ENCODE measurements at regions not wholly inside any gene's neighbourhood (a gene's known extent, or its start where the extent isn't known, plus 50 kb on each side); places are given as distances from the start of the nearest gene placed in this dataset.
A peak's percentile ranks its signal among the peaks of the same experiment; 100 is the strongest.

DNA sequence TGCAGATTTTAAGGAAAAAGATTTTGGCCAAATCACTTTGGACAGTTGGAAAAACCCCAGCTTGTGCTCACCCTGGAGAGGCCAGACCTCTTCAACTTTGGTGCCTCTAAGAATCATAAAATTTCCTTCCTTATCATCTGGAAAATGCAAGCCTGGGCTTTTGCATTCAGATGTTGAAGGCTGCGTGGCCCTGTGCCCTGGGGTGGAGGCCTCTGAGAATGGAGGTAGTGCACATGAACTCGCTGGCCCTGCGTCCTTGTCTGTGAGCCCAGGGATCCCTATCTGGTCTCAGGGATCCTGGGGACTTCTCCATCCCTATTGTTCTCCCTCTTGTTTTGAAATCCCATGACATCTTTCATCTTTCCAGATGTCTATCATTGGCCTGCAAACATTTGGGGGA, 64.6 kb upstream of the ARNT2 start:
- H3K36me3 ChIP-seq = no peaks in the 10 kb centered on the region
- no peak overlapping the region for H3K27ac ChIP-seq
- no peak overlapping the region for H3K4me3 ChIP-seq
- DNase-seq (no peak), ATAC-seq (ENCODE audit: low FRiP score in 2 of 2) (no peak)
- no peak for TF ChIP-seq POLR2AphosphoS5 (IDR thresholded peaks at IDR 0.05)
- no peak for TF ChIP-seq EP300 (IDR thresholded peaks at IDR 0.05)
- TF ChIP-seq, protein P1, sequence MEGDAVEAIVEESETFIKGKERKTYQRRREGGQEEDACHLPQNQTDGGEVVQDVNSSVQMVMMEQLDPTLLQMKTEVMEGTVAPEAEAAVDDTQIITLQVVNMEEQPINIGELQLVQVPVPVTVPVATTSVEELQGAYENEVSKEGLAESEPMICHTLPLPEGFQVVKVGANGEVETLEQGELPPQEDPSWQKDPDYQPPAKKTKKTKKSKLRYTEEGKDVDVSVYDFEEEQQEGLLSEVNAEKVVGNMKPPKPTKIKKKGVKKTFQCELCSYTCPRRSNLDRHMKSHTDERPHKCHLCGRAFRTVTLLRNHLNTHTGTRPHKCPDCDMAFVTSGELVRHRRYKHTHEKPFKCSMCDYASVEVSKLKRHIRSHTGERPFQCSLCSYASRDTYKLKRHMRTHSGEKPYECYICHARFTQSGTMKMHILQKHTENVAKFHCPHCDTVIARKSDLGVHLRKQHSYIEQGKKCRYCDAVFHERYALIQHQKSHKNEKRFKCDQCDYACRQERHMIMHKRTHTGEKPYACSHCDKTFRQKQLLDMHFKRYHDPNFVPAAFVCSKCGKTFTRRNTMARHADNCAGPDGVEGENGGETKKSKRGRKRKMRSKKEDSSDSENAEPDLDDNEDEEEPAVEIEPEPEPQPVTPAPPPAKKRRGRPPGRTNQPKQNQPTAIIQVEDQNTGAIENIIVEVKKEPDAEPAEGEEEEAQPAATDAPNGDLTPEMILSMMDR (IDR thresholded peaks at IDR 0.05) = no peak
- no peak for TF ChIP-seq POLR2A (IDR thresholded peaks at IDR 0.05)
- H3K9me3 ChIP-seq = no peaks in the 10 kb centered on the region
- no peaks in the 10 kb centered on the region for H3K27me3 ChIP-seq
- WGBS, 2 donors = 82 to 93% methylated on average over 3 of the region's 3 CpGs
- H3K4me1 ChIP-seq = peaks cover 0 to 5% (median 0%) of the 10 kb centered on the region in 4 donors

DNA sequence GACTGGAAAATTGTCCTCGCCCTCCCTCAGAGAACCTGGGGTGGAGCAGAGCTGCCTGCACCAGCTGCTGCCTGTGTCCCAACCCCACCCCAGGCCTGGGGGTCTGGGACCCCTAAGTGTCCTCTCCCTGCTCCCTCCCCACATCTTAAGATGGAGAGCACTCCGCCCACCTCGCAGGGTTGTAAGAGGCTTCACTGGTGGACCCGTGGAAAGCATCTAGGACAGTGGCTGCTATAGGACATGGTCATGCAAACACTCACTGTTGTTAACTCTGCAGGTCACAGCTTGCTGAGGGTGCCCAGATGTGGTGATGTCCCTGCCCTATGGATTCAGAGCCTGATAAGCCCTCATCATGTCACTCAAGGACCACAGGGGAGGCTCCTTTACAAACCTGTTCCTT, 62.0 kb upstream of the ARNT2 start:
- Histone ChIP-seq H3K27me3 (no peaks in the 10 kb centered on the region), H3K4me1 (peaks cover 0 to 5% (median 0%) of the 10 kb centered on the region in 4 donors), H3K4me3 (no peak overlapping the region), H3K36me3 (no peaks in the 10 kb centered on the region), H3K9me3 (no peaks in the 10 kb centered on the region), H3K27ac (no peak overlapping the region)
- TF ChIP-seq, protein P1 (IDR thresholded peaks at IDR 0.05) = no peak
- TF ChIP-seq EP300 (IDR thresholded peaks at IDR 0.05) (no peak), POLR2AphosphoS5 (IDR thresholded peaks at IDR 0.05) (no peak), POLR2A (IDR thresholded peaks at IDR 0.05) (no peak)
- WGBS, 2 donors = 70 to 84% methylated on average over 3 to 4 of the region's 4 CpGs
- DNase-seq (no peak), ATAC-seq (ENCODE audit: low FRiP score in 2 of 2) (no peak)

DNA sequence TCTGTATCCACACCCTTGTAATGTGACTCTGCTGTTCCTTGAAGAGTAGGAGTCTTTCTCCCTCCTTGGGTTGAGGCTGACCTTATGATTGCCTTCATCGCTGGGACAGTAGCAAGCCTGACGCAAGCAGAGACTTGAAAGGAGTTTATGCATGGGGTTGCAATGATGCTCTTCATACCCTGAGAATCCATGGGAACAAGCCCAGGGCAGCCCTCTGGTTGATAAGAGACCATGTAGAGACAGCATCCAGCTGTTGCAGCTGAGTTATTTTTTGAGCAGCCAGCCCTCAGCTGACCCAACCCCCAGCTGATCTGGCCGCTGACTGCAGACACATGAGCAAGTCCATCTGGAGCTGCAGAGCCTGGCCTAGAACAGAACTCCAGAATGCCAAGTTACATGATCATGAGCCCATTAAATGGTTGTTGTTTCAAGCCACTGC, 60.6 kb upstream of the ARNT2 start:
- peak in 1 of 2 donors; percentile 31 for DNase-seq
- Histone ChIP-seq H3K27ac (no peak overlapping the region), H3K4me3 (no peak overlapping the region), H3K36me3 (no peaks in the 10 kb centered on the region), H3K27me3 (no peaks in the 10 kb centered on the region), H3K9me3 (no peaks in the 10 kb centered on the region), H3K4me1 (peaks cover 0 to 5% (median 0%) of the 10 kb centered on the region in 4 donors)
- ATAC-seq (ENCODE audit: low FRiP score in 2 of 2) = peak; percentile 71 to 72
- TF ChIP-seq POLR2A (IDR thresholded peaks at IDR 0.05) (no peak), EP300 (IDR thresholded peaks at IDR 0.05) (peak in 1 of 4 donors; percentile 26), POLR2AphosphoS5 (IDR thresholded peaks at IDR 0.05) (peak; percentile 45 to 69)
- WGBS, 2 donors = 67 to 85% methylated on average over 2 to 3 of the region's 3 CpGs

DNA sequence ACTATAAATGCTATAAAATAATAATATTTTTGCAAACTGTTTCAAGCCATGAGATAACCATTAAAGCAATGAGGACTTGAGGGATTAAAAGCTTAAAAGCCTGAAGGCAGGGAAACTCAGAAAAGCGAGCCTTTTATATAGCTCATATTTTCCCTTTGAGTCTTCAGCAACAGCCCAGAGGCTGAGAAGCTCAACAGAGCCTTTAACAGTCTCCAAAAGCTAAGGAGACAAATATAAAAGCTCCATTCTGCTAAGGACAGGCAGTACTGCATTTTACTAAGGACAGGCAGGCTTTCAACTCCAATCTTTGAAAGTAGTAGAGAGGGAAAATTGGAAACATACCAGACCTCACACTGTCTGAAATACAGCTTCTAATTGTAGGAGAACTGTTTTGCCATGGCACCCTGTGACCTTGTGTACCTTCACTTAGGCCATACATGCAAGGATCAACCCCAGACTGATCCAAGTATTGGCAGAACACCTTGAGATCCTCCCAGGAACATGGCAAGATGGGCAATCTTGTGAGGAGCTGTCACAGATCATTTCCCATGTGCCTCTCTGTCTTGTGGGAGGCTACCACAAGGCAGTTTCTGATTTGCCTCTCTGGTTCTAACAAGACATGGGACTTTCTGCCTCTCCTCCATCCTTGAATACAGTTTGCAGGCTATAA, 53.1 kb upstream of the ARNT2 start:
- WGBS, 2 donors = 76 to 82% methylated on average over 1 of the region's 1 CpG
- TF ChIP-seq POLR2A (IDR thresholded peaks at IDR 0.05) (no peak), POLR2AphosphoS5 (IDR thresholded peaks at IDR 0.05) (no peak), EP300 (IDR thresholded peaks at IDR 0.05) (no peak)
- TF ChIP-seq, protein P1 (IDR thresholded peaks at IDR 0.05) = no peak
- H3K27me3 ChIP-seq = no peaks in the 10 kb centered on the region
- H3K4me1 ChIP-seq = no peaks in the 10 kb centered on the region
- DNase-seq = no peak
- no peaks in the 10 kb centered on the region for H3K36me3 ChIP-seq
- no peak overlapping the region for H3K27ac ChIP-seq
- ATAC-seq (ENCODE audit: low FRiP score in 2 of 2) = no peak
- no peak overlapping the region for H3K4me3 ChIP-seq
- no peaks in the 10 kb centered on the region for H3K9me3 ChIP-seq
